Neutrophil (primary cell): ENCODE measurements at regions not wholly inside any gene's neighbourhood (a gene's known extent, or its start where the extent isn't known, plus 50 kb on each side); places are given as distances from the start of the nearest gene placed in this dataset.
"Not testable (repeated sequence)": the region's sequence is repeated elsewhere in the genome, so short reads cannot be mapped to it uniquely, and the experiment has no call there.

Experiments used
- H3K27ac ChIP-seq: fragments of 200-600 bp; sonication (generic); 2 replicates; pipeline ENCODE4 v1.5.1; 2016; ENCODE audit warnings: mild to moderate bottlenecking, moderate library complexity
- H3K27me3 ChIP-seq: fragments of 200-600 bp; sonication (generic); 2 replicates; pipeline ENCODE4 v1.6.0; 2016; ENCODE audit warnings: mild to moderate bottlenecking
- H3K36me3 ChIP-seq: fragments of 200-600 bp; sonication (generic); 2 replicates; pipeline ENCODE4 v1.5.1; 2017
- H3K4me1 ChIP-seq, 2 experiments: fragments of 200-600 bp in 1 of 2; sonication (generic) in 1 of 2; 1 replicate in 1 of 2; 2 replicates in 1 of 2; pipeline versions ENCODE4 v1.5.1 to v1.6.1; 2013 to 2016; ENCODE audit warnings: low read depth in 1 of 2, low read length in 1 of 2, mild to moderate bottlenecking in 1 of 2, moderate library complexity in 1 of 2; ENCODE audit not compliant: control insufficient read depth in 1 of 2, insufficient read depth in 1 of 2
- H3K4me3 ChIP-seq, 2 experiments: fragments of 200-600 bp in 1 of 2; sonication (generic) in 1 of 2; 1 replicate in 1 of 2; 2 replicates in 1 of 2; pipeline ENCODE4 v1.5.1; 2013 to 2016; ENCODE audit warnings: low read depth in 1 of 2, low read length in 1 of 2, mild to moderate bottlenecking in 1 of 2, moderate library complexity in 1 of 2
- H3K9me3 ChIP-seq: fragments of 200-600 bp; sonication (generic); 2 replicates; pipeline ENCODE4 v1.5.1; 2016
- CTCF ChIP-seq: fragments of 200-600 bp; sonication (generic); IDR thresholded peaks from 2 replicates; pipeline ENCODE4 v1.5.1; 2016; ENCODE audit warnings: antibody characterized with exemption

DNA sequence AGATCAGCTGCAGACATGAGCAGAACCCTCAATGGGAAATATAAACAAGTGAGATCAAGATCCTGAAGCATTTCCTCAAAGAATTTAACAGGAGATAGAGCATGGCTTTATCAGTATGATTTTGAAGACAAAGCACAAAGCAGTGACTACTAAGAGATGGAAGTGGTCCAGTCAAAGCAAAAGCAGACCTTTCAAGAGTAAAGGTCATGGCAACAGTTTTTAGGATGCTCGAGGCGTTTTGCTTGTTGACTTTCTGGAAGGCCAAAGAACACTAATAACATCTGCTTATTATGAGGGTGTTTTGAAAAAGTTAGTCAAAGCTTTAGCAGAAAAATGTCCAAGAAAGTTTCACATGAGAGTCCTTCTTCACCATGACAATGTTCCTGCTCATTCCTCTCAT lies 128.5 kb downstream of the KCNE4 start:
- Histone ChIP-seq H3K27me3 (no peaks in the 10 kb centered on the region), H3K27ac (no peak overlapping the region), H3K4me1 (no peaks in the 10 kb centered on the region), H3K36me3 (no peaks in the 10 kb centered on the region), H3K4me3 (no peak overlapping the region), H3K9me3 (no peaks in the 10 kb centered on the region)
- TF ChIP-seq CTCF = no peak

DNA sequence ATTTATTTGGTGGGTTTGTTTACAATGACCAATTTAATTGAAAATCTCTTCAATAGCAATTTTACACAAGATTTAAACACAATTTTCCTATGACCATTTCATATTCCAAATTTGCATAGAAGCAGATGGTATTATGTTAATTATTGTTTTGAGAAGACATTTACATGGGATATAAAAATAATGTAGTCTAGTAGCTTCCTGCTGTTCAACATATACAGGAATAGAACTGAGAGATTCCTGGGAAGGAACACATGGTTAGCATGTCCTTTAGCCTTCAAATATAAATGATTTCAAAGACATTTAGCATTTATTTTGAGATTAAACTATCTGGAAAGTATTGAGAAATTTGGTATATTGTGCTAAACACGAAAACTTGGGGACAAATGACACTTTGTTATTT lies 129.6 kb downstream of the KCNE4 start:
- H3K36me3 ChIP-seq = no peaks in the 10 kb centered on the region
- H3K9me3 ChIP-seq = no peaks in the 10 kb centered on the region
- no peaks in the 10 kb centered on the region for H3K4me1 ChIP-seq
- H3K27me3 ChIP-seq = no peaks in the 10 kb centered on the region
- TF ChIP-seq CTCF = no peak
- H3K4me3 ChIP-seq = no peak overlapping the region
- H3K27ac ChIP-seq = no peak overlapping the region

GRCh38 chr2:223182356-223182755 lies 130.4 kb downstream of the KCNE4 start:
- H3K36me3 ChIP-seq = no peaks in the 10 kb centered on the region
- no peaks in the 10 kb centered on the region for H3K4me1 ChIP-seq
- no peaks in the 10 kb centered on the region for H3K27me3 ChIP-seq
- no peak for TF ChIP-seq CTCF
- H3K4me3 ChIP-seq = no peak overlapping the region
- no peaks in the 10 kb centered on the region for H3K9me3 ChIP-seq
- no peak overlapping the region for H3K27ac ChIP-seq

GRCh38 chr2:223185638-223186037 lies 133.6 kb downstream of the KCNE4 start:
- H3K4me1 ChIP-seq = no peaks in the 10 kb centered on the region
- no peaks in the 10 kb centered on the region for H3K9me3 ChIP-seq
- no peak for TF ChIP-seq CTCF
- H3K27ac ChIP-seq = no peak overlapping the region
- no peaks in the 10 kb centered on the region for H3K36me3 ChIP-seq
- no peaks in the 10 kb centered on the region for H3K27me3 ChIP-seq
- no peak overlapping the region for H3K4me3 ChIP-seq

DNA sequence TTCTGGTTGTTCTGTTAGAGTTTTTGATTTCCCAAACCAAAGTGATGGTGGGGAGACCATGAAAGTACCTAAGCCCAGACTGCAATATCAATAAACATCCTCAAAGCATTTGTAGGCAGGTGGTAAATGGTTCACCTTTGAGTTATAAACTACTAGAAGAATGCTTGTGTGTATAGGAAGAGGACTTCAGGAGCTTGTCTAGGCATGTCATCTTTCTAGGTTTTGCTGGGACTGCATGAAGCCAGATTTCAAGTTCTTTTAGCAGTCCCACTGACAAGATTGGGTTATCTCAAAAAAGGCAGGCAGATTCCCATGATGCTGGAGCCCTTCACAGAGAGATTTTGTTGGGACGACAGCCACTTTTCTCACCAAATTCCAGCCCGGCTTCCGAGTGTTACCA lies 135.3 kb downstream of the KCNE4 start:
- no peak for TF ChIP-seq CTCF
- Histone ChIP-seq H3K36me3 (no peaks in the 10 kb centered on the region), H3K4me3 (no peak overlapping the region), H3K27me3 (no peaks in the 10 kb centered on the region), H3K4me1 (no peaks in the 10 kb centered on the region), H3K9me3 (no peaks in the 10 kb centered on the region), H3K27ac (no peak overlapping the region)

DNA sequence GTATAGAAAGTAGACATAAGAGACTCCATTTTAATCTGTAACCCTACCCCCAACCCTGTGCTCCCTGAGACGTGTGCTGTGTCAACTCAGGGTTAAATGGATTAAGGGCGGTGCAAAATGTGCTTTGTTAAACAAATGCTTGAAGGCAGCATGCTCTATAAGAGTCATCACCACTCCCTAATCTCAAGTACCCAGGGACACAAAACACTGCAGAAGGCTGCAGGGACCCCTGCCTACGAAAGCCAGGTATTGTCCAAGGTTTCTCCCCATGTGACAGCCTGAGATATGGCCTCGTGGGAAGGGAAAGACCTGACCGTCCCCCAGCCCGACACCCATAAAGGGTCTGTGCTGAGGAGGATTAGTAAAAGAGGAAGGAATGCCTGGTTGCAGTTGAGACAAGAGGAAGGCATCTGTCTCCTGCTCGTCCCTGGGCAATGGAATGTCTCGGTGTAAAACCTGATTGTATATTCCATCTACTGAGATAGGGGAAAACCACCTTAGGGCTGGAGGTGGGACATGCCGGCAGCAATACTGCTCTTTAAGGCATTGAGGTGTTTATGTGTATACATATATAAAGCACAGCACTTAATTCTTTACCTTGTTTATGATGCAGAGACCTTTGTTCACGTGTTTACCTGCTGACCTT lies 138.7 kb downstream of the KCNE4 start:
- H3K27me3 ChIP-seq, H3K4me1 ChIP-seq, H3K27ac ChIP-seq, H3K36me3 ChIP-seq, H3K4me3 ChIP-seq, H3K9me3 ChIP-seq: not testable (repeated sequence)
